Nephron (organoid): ENCODE measurements at regions not wholly inside any gene's neighbourhood (a gene's known extent, or its start where the extent isn't known, plus 50 kb on each side); places are given as distances from the start of the nearest gene placed in this dataset.
A peak's percentile ranks its signal among the peaks of the same experiment; 100 is the strongest.

Source experiments
- H3K27ac Mint-ChIP-seq, 3 experiments: 2 replicates each; pipeline ENCODE4 v1.8.0; 2020; ENCODE audit warnings: mixed read lengths in 3 of 3, mild to moderate bottlenecking in 2 of 3, moderate library complexity in 1 of 3
- H3K27me3 Mint-ChIP-seq: 2 replicates; pipeline ENCODE4 v1.8.0; 2021; ENCODE audit warnings: low read depth, mild to moderate bottlenecking, moderate library complexity, mixed read lengths
- H3K36me3 Mint-ChIP-seq: 2 replicates; pipeline ENCODE4 v1.8.0; 2020; ENCODE audit warnings: low read depth, mixed read lengths
- H3K4me1 Mint-ChIP-seq: 2 replicates; pipeline ENCODE4 v1.8.0; 2020; ENCODE audit warnings: mixed read lengths
- H3K4me3 Mint-ChIP-seq, 3 experiments: 2 replicates each; pipeline ENCODE4 v1.8.0; 2020; ENCODE audit warnings: mild to moderate bottlenecking in 3 of 3, mixed read lengths in 3 of 3, moderate library complexity in 2 of 3
- H3K9me3 Mint-ChIP-seq: 2 replicates; pipeline ENCODE4 v1.8.0; 2020; ENCODE audit warnings: mixed read lengths
- CTCF ChIP-seq, 3 experiments: fragments of 200-600 bp; sonication (generic); IDR thresholded peaks; one replicate each; pipeline ENCODE4 v1.5.0; 2021; ENCODE audit warnings: antibody characterized with exemption in 3 of 3; ENCODE audit not compliant: unreplicated experiment in 3 of 3

GRCh38 chr12:75716291-75717025 is 205.0 kb upstream of the KRR1 start:
- Mint-ChIP-seq H3K4me1 (peaks cover 47% of the 10 kb centered on the region), H3K36me3 (no peaks in the 10 kb centered on the region), H3K4me3 (no peak overlapping the region), H3K27me3 (no peaks in the 10 kb centered on the region), H3K27ac (peak overlapping the region in 1 of 3 experiments; percentile 30), H3K9me3 (no peaks in the 10 kb centered on the region)
- TF ChIP-seq CTCF (IDR thresholded peaks at IDR 0.05; ENCODE audit: unreplicated experiment in 3 of 3): no peak

GRCh38 chr12:75715682-75716081 is 204.3 kb upstream of the KRR1 start:
- no peak overlapping the region for H3K4me3 Mint-ChIP-seq
- H3K36me3 Mint-ChIP-seq: no peaks in the 10 kb centered on the region
- H3K9me3 Mint-ChIP-seq: no peaks in the 10 kb centered on the region

GRCh38 chr12:75715323-75715644 is 203.9 kb upstream of the KRR1 start:
- no peaks in the 10 kb centered on the region for H3K27me3 Mint-ChIP-seq
- no peaks in the 10 kb centered on the region for H3K36me3 Mint-ChIP-seq
- peaks cover 44% of the 10 kb centered on the region for H3K4me1 Mint-ChIP-seq
- H3K4me3 Mint-ChIP-seq: no peak overlapping the region
- no peak for TF ChIP-seq CTCF (IDR thresholded peaks at IDR 0.05; ENCODE audit: unreplicated experiment in 3 of 3)
- H3K27ac Mint-ChIP-seq: no peak overlapping the region
- no peaks in the 10 kb centered on the region for H3K9me3 Mint-ChIP-seq

More at GRCh38 chr12:75715682-75716081, 204.3 kb upstream of the KRR1 start:
- H3K27ac Mint-ChIP-seq: no peak overlapping the region
- no peak for TF ChIP-seq CTCF (IDR thresholded peaks at IDR 0.05; ENCODE audit: unreplicated experiment in 3 of 3)
- H3K4me1 Mint-ChIP-seq: peaks cover 47% of the 10 kb centered on the region
- no peaks in the 10 kb centered on the region for H3K27me3 Mint-ChIP-seq

GRCh38 chr12:75714462-75715322 is 203.3 kb upstream of the KRR1 start:
- H3K9me3 Mint-ChIP-seq: no peaks in the 10 kb centered on the region

GRCh38 chr12:75713434-75713833 is 202.0 kb upstream of the KRR1 start:
- H3K27ac Mint-ChIP-seq: peak overlapping the region in 1 of 3 experiments; percentile 22
- H3K9me3 Mint-ChIP-seq: no peaks in the 10 kb centered on the region
- no peaks in the 10 kb centered on the region for H3K27me3 Mint-ChIP-seq
- peaks cover 54% of the 10 kb centered on the region for H3K4me1 Mint-ChIP-seq
- H3K4me3 Mint-ChIP-seq: no peak overlapping the region
- H3K36me3 Mint-ChIP-seq: no peaks in the 10 kb centered on the region
- TF ChIP-seq CTCF (IDR thresholded peaks at IDR 0.05; ENCODE audit: unreplicated experiment in 3 of 3): no peak

More at GRCh38 chr12:75714462-75715322, 203.3 kb upstream of the KRR1 start:
- Mint-ChIP-seq H3K27ac (peak overlapping the region in 1 of 3 experiments; percentile 28), H3K4me3 (no peak overlapping the region), H3K36me3 (no peaks in the 10 kb centered on the region), H3K4me1 (peaks cover 47% of the 10 kb centered on the region), H3K27me3 (no peaks in the 10 kb centered on the region)
- no peak for TF ChIP-seq CTCF (IDR thresholded peaks at IDR 0.05; ENCODE audit: unreplicated experiment in 3 of 3)
